NT2/D1 (cell line): ENCODE measurements at regions not wholly inside any gene's neighbourhood (a gene's known extent, or its start where the extent isn't known, plus 50 kb on each side); places are given as distances from the start of the nearest gene placed in this dataset.

ENCODE experiments used
- YY1 ChIP-seq: IDR thresholded peaks from 2 replicates; pipeline ENCODE4 v1.6.1; 2011; ENCODE audit not compliant: insufficient read length, insufficient read depth
- ZNF274 ChIP-seq: IDR thresholded peaks from 2 replicates; pipeline ENCODE4 v1.6.1; 2011; ENCODE audit warnings: mild to moderate bottlenecking, low read depth, low read length

- no peak for TF ChIP-seq YY1
- TF ChIP-seq ZNF274, result no peak
These were observed 267.9 kb upstream of the TCERG1L start for GRCh38 chr10:131579251-131580071.
